Neural progenitor cell (in vitro differentiated cells): ENCODE measurements at regions not wholly inside any gene's neighbourhood (a gene's known extent, or its start where the extent isn't known, plus 50 kb on each side); places are given as distances from the start of the nearest gene placed in this dataset.

Source experiments
- DNase-seq: peaks from one replicate; pipeline ENCODE4 v3.0.0-alpha.2; 2016; ENCODE audit warnings: low spot score
- H2AFZ ChIP-seq: fragments of 200-600 bp; sonication (generic); replicated peaks from 2 replicates; pipeline ENCODE4 v1.6.1; 2016; ENCODE audit warnings: antibody characterized with exemption
- H3F3A ChIP-seq: fragments of 200-600 bp; sonication (generic); 2 replicates; pipeline ENCODE4 v1.6.1; 2016; ENCODE audit warnings: antibody characterized with exemption, low read depth
- H3K27ac ChIP-seq: fragments of 200-600 bp; sonication (generic); 2 replicates; pipeline ENCODE4 v1.5.1; 2016; ENCODE audit warnings: mild to moderate bottlenecking
- H3K27me3 ChIP-seq: fragments of 200-600 bp; sonication (generic); 2 replicates; pipeline ENCODE4 v1.6.1; 2016; ENCODE audit warnings: mild to moderate bottlenecking, moderate library complexity
- H3K36me3 ChIP-seq: fragments of 200-600 bp; sonication (generic); 2 replicates; pipeline ENCODE4 v1.5.1; 2016
- H3K4me1 ChIP-seq: fragments of 200-600 bp; sonication (generic); 2 replicates; pipeline ENCODE4 v1.6.1; 2016; ENCODE audit warnings: mixed run types
- H3K4me2 ChIP-seq: fragments of 200-600 bp; sonication (generic); 2 replicates; pipeline ENCODE4 v1.6.1; 2016
- H3K4me3 ChIP-seq: fragments of 200-600 bp; sonication (generic); 2 replicates; pipeline ENCODE4 v1.5.1; 2016
- H3K79me2 ChIP-seq: fragments of 200-600 bp; sonication (generic); 2 replicates; pipeline ENCODE4 v1.6.1; 2016; ENCODE audit warnings: low read depth
- H3K9ac ChIP-seq: fragments of 200-600 bp; sonication (generic); 2 replicates; pipeline ENCODE4 v1.6.1; 2016
- H3K9me3 ChIP-seq: fragments of 200-600 bp; sonication (generic); 2 replicates; pipeline ENCODE4 v1.5.1; 2016; ENCODE audit warnings: low read depth
- H4K20me1 ChIP-seq: fragments of 200-600 bp; sonication (generic); 2 replicates; pipeline ENCODE4 v1.6.1; 2016; ENCODE audit warnings: low read depth
- H3K27ac Mint-ChIP-seq: 3 replicates; pipeline ENCODE4 v1.8.0; 2021; ENCODE audit warnings: mixed read lengths
- H3K27me3 Mint-ChIP-seq: 2 replicates; pipeline ENCODE4 v1.8.0; 2022; ENCODE audit warnings: low read depth, mild to moderate bottlenecking, inconsistent platforms, moderate library complexity, mixed read lengths; ENCODE audit not compliant: insufficient read depth
- H3K36me3 Mint-ChIP-seq: 3 replicates; pipeline ENCODE4 v1.8.0; 2021; ENCODE audit warnings: mixed read lengths
- H3K4me1 Mint-ChIP-seq: 3 replicates; pipeline ENCODE4 v1.8.0; 2021; ENCODE audit warnings: mixed read lengths
- H3K4me3 Mint-ChIP-seq: 3 replicates; pipeline ENCODE4 v1.8.0; 2021; ENCODE audit warnings: mild to moderate bottlenecking, moderate library complexity, mixed read lengths
- H3K9me3 Mint-ChIP-seq: 3 replicates; pipeline ENCODE4 v1.8.0; 2020; ENCODE audit warnings: mixed read lengths
- CTCF ChIP-seq: fragments of 200-600 bp; sonication (generic); IDR thresholded peaks from 2 replicates; pipeline ENCODE4 v1.5.1; 2017; ENCODE audit warnings: antibody characterized with exemption, mild to moderate bottlenecking
- EZH2 ChIP-seq: fragments of 200-600 bp; sonication (generic); IDR thresholded peaks from 2 replicates; pipeline ENCODE4 v1.6.1; 2017; ENCODE audit warnings: antibody characterized with exemption, mild to moderate bottlenecking, moderate library complexity
- EZH2phosphoT487 ChIP-seq: fragments of 200-600 bp; sonication (generic); IDR thresholded peaks from 2 replicates; pipeline ENCODE4 v1.6.1; 2017; ENCODE audit warnings: antibody characterized with exemption

GRCh38 chr13:64239372-64239771 lies 2823.7 kb upstream of the PCDH20 start:
- peaks cover 2% of the 10 kb centered on the region for H3K4me1 Mint-ChIP-seq
- H3K9me3 Mint-ChIP-seq, result no peaks in the 10 kb centered on the region
- Histone ChIP-seq H3F3A (no peaks in the 10 kb centered on the region), H3K9me3 (no peaks in the 10 kb centered on the region), H3K4me1 (no peaks in the 10 kb centered on the region), H3K4me3 (no peak overlapping the region), H3K27ac (no peak overlapping the region), H3K9ac (no peak overlapping the region), H3K4me2 (no peak overlapping the region), H2AFZ (no peak overlapping the region), H3K27me3 (no peaks in the 10 kb centered on the region), H3K36me3 (no peaks in the 10 kb centered on the region), H3K79me2 (no peaks in the 10 kb centered on the region), H4K20me1 (no peaks in the 10 kb centered on the region)
- H3K4me3 Mint-ChIP-seq, result no peak overlapping the region
- H3K27ac Mint-ChIP-seq, result no peak overlapping the region
- no peaks in the 10 kb centered on the region for H3K36me3 Mint-ChIP-seq
- DNase-seq, result no peak
- TF ChIP-seq EZH2 (no peak), CTCF (no peak), EZH2phosphoT487 (no peak)
- H3K27me3 Mint-ChIP-seq, result no peaks in the 10 kb centered on the region

GRCh38 chr13:64234255-64234654 lies 2818.6 kb upstream of the PCDH20 start:
- H3K36me3 ChIP-seq, result no peaks in the 10 kb centered on the region
- no peaks in the 10 kb centered on the region for H3F3A ChIP-seq
- H3K4me1 ChIP-seq, result no peaks in the 10 kb centered on the region
- no peaks in the 10 kb centered on the region for H3K27me3 ChIP-seq
- H3K9ac ChIP-seq, result no peak overlapping the region
- H3K4me3 Mint-ChIP-seq, result no peak overlapping the region
- H3K27ac ChIP-seq, result no peak overlapping the region
- no peaks in the 10 kb centered on the region for H3K27me3 Mint-ChIP-seq
- no peak overlapping the region for H3K4me3 ChIP-seq
- peaks cover 6% of the 10 kb centered on the region for H3K9me3 Mint-ChIP-seq
- no peaks in the 10 kb centered on the region for H3K79me2 ChIP-seq
- no peaks in the 10 kb centered on the region for H3K4me1 Mint-ChIP-seq
- no peaks in the 10 kb centered on the region for H4K20me1 ChIP-seq
- no peak for DNase-seq
- H3K4me2 ChIP-seq, result no peak overlapping the region
- no peak overlapping the region for H2AFZ ChIP-seq
- H3K9me3 ChIP-seq, result no peaks in the 10 kb centered on the region
- no peak overlapping the region for H3K27ac Mint-ChIP-seq
- TF ChIP-seq CTCF, result no peak
- TF ChIP-seq EZH2, result no peak
- no peak for TF ChIP-seq EZH2phosphoT487
- H3K36me3 Mint-ChIP-seq, result no peaks in the 10 kb centered on the region

- TF ChIP-seq EZH2 (no peak), EZH2phosphoT487 (no peak), CTCF (no peak)
- H3K9me3 ChIP-seq, result no peaks in the 10 kb centered on the region
- no peaks in the 10 kb centered on the region for H3K27me3 ChIP-seq
- H3K4me1 ChIP-seq, result no peaks in the 10 kb centered on the region
- H3K4me3 Mint-ChIP-seq, result no peak overlapping the region
- no peak overlapping the region for H3K4me3 ChIP-seq
- no peak overlapping the region for H3K9ac ChIP-seq
- H3F3A ChIP-seq, result no peaks in the 10 kb centered on the region
- no peaks in the 10 kb centered on the region for H3K36me3 Mint-ChIP-seq
- H3K27ac Mint-ChIP-seq, result no peak overlapping the region
- no peaks in the 10 kb centered on the region for H3K27me3 Mint-ChIP-seq
- H3K9me3 Mint-ChIP-seq, result no peaks in the 10 kb centered on the region
- H3K4me1 Mint-ChIP-seq, result no peaks in the 10 kb centered on the region
- H3K36me3 ChIP-seq, result no peaks in the 10 kb centered on the region
- H4K20me1 ChIP-seq, result no peaks in the 10 kb centered on the region
- no peak overlapping the region for H2AFZ ChIP-seq
- H3K27ac ChIP-seq, result no peak overlapping the region
- DNase-seq, result no peak
- H3K4me2 ChIP-seq, result no peak overlapping the region
- no peaks in the 10 kb centered on the region for H3K79me2 ChIP-seq
Measured at GRCh38 chr13:64223016-64223415, 2807.4 kb upstream of the PCDH20 start.
